H9 (cell line): ENCODE measurements at regions not wholly inside any gene's neighbourhood (a gene's known extent, or its start where the extent isn't known, plus 50 kb on each side); places are given as distances from the start of the nearest gene placed in this dataset.
A peak's percentile ranks its signal among the peaks of the same experiment; 100 is the strongest.

Source experiments
- DNase-seq: peaks from one replicate; pipeline ENCODE4 v3.0.0-alpha.2; 2017
- H2AFZ ChIP-seq: one replicate; pipeline ENCODE4 v1.6.1; 2013; ENCODE audit warnings: mild to moderate bottlenecking, low read length, control low read depth, moderate library complexity
- H2AK5ac ChIP-seq: 2 replicates; pipeline ENCODE4 v1.6.1; 2013; ENCODE audit warnings: low read length, control low read depth, mixed read lengths; ENCODE audit not compliant: insufficient read length
- H2BK120ac ChIP-seq: one replicate; pipeline ENCODE4 v1.6.1; 2013; ENCODE audit warnings: low read depth, mild to moderate bottlenecking, low read length, control low read depth, inconsistent platforms; ENCODE audit not compliant: poor library complexity, severe bottlenecking
- H2BK12ac ChIP-seq: 2 replicates; pipeline ENCODE4 v1.6.1; 2013; ENCODE audit warnings: low read length, control low read depth, mixed read lengths, low read depth; ENCODE audit not compliant: insufficient read length
- H2BK15ac ChIP-seq: 2 replicates; pipeline ENCODE4 v1.6.1; 2013; ENCODE audit warnings: low read depth, low read length, control low read depth
- H2BK20ac ChIP-seq: one replicate; pipeline ENCODE4 v1.6.1; 2013; ENCODE audit warnings: low read depth, mild to moderate bottlenecking, low read length, control low read depth, inconsistent platforms; ENCODE audit not compliant: poor library complexity, severe bottlenecking
- H2BK5ac ChIP-seq: 2 replicates; pipeline ENCODE4 v1.6.1; 2013; ENCODE audit warnings: low read length, control low read depth, mixed read lengths; ENCODE audit not compliant: insufficient read length
- H3K14ac ChIP-seq: 2 replicates; pipeline ENCODE4 v1.6.1; 2013; ENCODE audit warnings: low read length, control low read depth; ENCODE audit not compliant: insufficient read depth
- H3K18ac ChIP-seq: 2 replicates; pipeline ENCODE4 v1.6.1; 2013; ENCODE audit warnings: low read depth, mild to moderate bottlenecking, mixed read lengths, low read length, control low read depth; ENCODE audit not compliant: insufficient read length
- H3K23ac ChIP-seq: 2 replicates; pipeline ENCODE4 v1.6.1; 2013; ENCODE audit warnings: low read length, control low read depth, mixed read lengths, low read depth; ENCODE audit not compliant: insufficient read length
- H3K23me2 ChIP-seq: 2 replicates; pipeline ENCODE4 v1.6.1; 2013; ENCODE audit warnings: low read depth, mild to moderate bottlenecking, mixed read lengths, low read length, control low read depth; ENCODE audit not compliant: insufficient read length, poor library complexity, severe bottlenecking
- H3K27ac ChIP-seq: 2 replicates; pipeline ENCODE4 v1.5.1; 2013; ENCODE audit warnings: low read length, control low read depth, mixed read lengths, low read depth; ENCODE audit not compliant: insufficient read length
- H3K27me3 ChIP-seq: 2 replicates; pipeline ENCODE4 v1.6.1; 2013; ENCODE audit warnings: low read length, control low read depth, inconsistent platforms; ENCODE audit not compliant: insufficient read depth
- H3K4ac ChIP-seq: 2 replicates; pipeline ENCODE4 v1.6.1; 2013; ENCODE audit warnings: low read depth, mild to moderate bottlenecking, control low read depth, inconsistent platforms, low read length, moderate library complexity
- H3K4me1 ChIP-seq: 2 replicates; pipeline ENCODE4 v1.6.1; 2013; ENCODE audit warnings: low read length, control low read depth, inconsistent platforms; ENCODE audit not compliant: insufficient read depth
- H3K4me2 ChIP-seq: 2 replicates; pipeline ENCODE4 v1.6.1; 2013; ENCODE audit warnings: low read length, control low read depth, mixed read lengths; ENCODE audit not compliant: insufficient read length, insufficient read depth
- H3K56ac ChIP-seq: 2 replicates; pipeline ENCODE4 v1.6.1; 2013; ENCODE audit warnings: low read depth, mild to moderate bottlenecking, mixed read lengths, low read length, control low read depth; ENCODE audit not compliant: insufficient read length
- H3K79me1 ChIP-seq: 2 replicates; pipeline ENCODE4 v1.6.1; 2013; ENCODE audit warnings: low read depth, mild to moderate bottlenecking, moderate library complexity, low read length, control low read depth, inconsistent platforms; ENCODE audit not compliant: insufficient read depth, poor library complexity, severe bottlenecking
- H3K79me2 ChIP-seq: 2 replicates; pipeline ENCODE4 v1.6.1; 2013; ENCODE audit warnings: low read length, control low read depth, inconsistent platforms; ENCODE audit not compliant: insufficient read depth
- H3K9ac ChIP-seq: 2 replicates; pipeline ENCODE4 v1.6.1; 2013; ENCODE audit warnings: low read length, control low read depth, mixed read lengths; ENCODE audit not compliant: insufficient read length; ENCODE audit errors: extremely low read depth
- H3K9me3 ChIP-seq: one replicate; pipeline ENCODE4 v1.6.1; 2013; ENCODE audit warnings: low read depth, low read length, inconsistent platforms; ENCODE audit not compliant: control insufficient read depth
- H3T11ph ChIP-seq: one replicate; pipeline ENCODE4 v1.6.1; 2013; ENCODE audit warnings: mild to moderate bottlenecking, low read length, control low read depth, inconsistent platforms
- H4K20me1 ChIP-seq: one replicate; pipeline ENCODE4 v1.6.1; 2013; ENCODE audit not compliant: control insufficient read depth, insufficient read length, insufficient read depth
- H4K5ac ChIP-seq: 2 replicates; pipeline ENCODE4 v1.6.1; 2013; ENCODE audit warnings: low read depth, mild to moderate bottlenecking, mixed read lengths, low read length, control low read depth; ENCODE audit not compliant: insufficient read length
- H4K8ac ChIP-seq: replicated peaks from 2 replicates; pipeline ENCODE4 v1.6.1; 2013; ENCODE audit warnings: low read length, control low read depth, mixed read lengths, low read depth; ENCODE audit not compliant: insufficient read length
- H4K91ac ChIP-seq: 2 replicates; pipeline ENCODE4 v1.6.1; 2013; ENCODE audit warnings: low read depth, mild to moderate bottlenecking, moderate library complexity, mixed read lengths, low read length, control low read depth; ENCODE audit not compliant: insufficient read length
- H3K27ac Mint-ChIP-seq, 3 experiments: 2 replicates in 2 of 3; 3 replicates in 1 of 3; pipeline ENCODE4 v1.8.0; 2020 to 2021; ENCODE audit warnings: mixed read lengths in 3 of 3, mild to moderate bottlenecking in 1 of 3, moderate library complexity in 1 of 3
- H3K27me3 Mint-ChIP-seq: 2 replicates; pipeline ENCODE4 v1.8.0; 2021; ENCODE audit warnings: low read depth, mild to moderate bottlenecking, moderate library complexity, mixed read lengths
- H3K36me3 Mint-ChIP-seq, 3 experiments: 2 replicates in 2 of 3; 3 replicates in 1 of 3; pipeline ENCODE4 v1.8.0; 2020 to 2021; ENCODE audit warnings: low read depth in 3 of 3, mixed read lengths in 3 of 3; ENCODE audit not compliant: insufficient read depth in 1 of 3
- H3K4me1 Mint-ChIP-seq, 2 experiments: 2 replicates each; pipeline ENCODE4 v1.8.0; 2020; ENCODE audit warnings: mixed read lengths in 2 of 2
- H3K4me3 Mint-ChIP-seq, 2 experiments: 2 replicates in 1 of 2; 3 replicates in 1 of 2; pipeline ENCODE4 v1.8.0; 2020 to 2021; ENCODE audit warnings: mild to moderate bottlenecking in 2 of 2, mixed read lengths in 2 of 2, moderate library complexity in 1 of 2
- H3K9me3 Mint-ChIP-seq, 2 experiments: 2 replicates in 1 of 2; 3 replicates in 1 of 2; pipeline ENCODE4 v1.8.0; 2020; ENCODE audit warnings: mild to moderate bottlenecking in 2 of 2, mixed read lengths in 2 of 2, moderate library complexity in 1 of 2
- CTCF ChIP-seq: fragments of 200-600 bp; sonication (generic); conservative IDR thresholded peaks from 3 replicates; pipeline ENCODE4 v1.8.0; 2021; ENCODE audit warnings: antibody characterized with exemption, mild to moderate bottlenecking
- WGBS: extraction: QIAGEN DNeasy Blood & Tissue Kit; methylation state at CpG from one replicate; pipeline ENCODE4 v1.1.7; 2013; ENCODE audit warnings: missing lambda C conversion rate, low lambda C conversion rate, mixed read lengths; ENCODE audit not compliant: insufficient read length; ENCODE audit errors: extremely low coverage; 5-methylcytosine and 5-hydroxymethylcytosine counted together

GRCh38 chr17:64773836-64774761 is 112.0 kb upstream of the SMURF2 start:
- Histone ChIP-seq H2BK120ac (no peak overlapping the region), H2BK15ac (no peak overlapping the region), H3K23me2 (peaks cover 16% of the 10 kb centered on the region), H2AFZ (no peak overlapping the region), H3K4ac (no peak overlapping the region), H3K23ac (no peak overlapping the region), H2BK12ac (no peak overlapping the region), H3K4me2 (peak overlapping the region; percentile 62), H3K79me1 (no peaks in the 10 kb centered on the region), H4K8ac (no peak overlapping the region), H3K79me2 (no peaks in the 10 kb centered on the region), H4K91ac (no peak overlapping the region), H4K20me1 (no peaks in the 10 kb centered on the region), H2BK20ac (no peak overlapping the region), H3K27ac (no peak overlapping the region), H2BK5ac (no peak overlapping the region), H3K27me3 (peaks cover 29% of the 10 kb centered on the region), H2AK5ac (no peak overlapping the region), H4K5ac (no peak overlapping the region), H3T11ph (no peak overlapping the region), H3K9ac (peak overlapping the region; percentile 4), H3K56ac (no peak overlapping the region), H3K18ac (no peak overlapping the region), H3K9me3 (no peaks in the 10 kb centered on the region), H3K4me1 (no peaks in the 10 kb centered on the region), H3K14ac (no peak overlapping the region)
- Mint-ChIP-seq H3K9me3 (peaks cover 0 to 2% of the 10 kb centered on the region in 2 experiments; a peak in 1 of 5 replicates), H3K27me3 (peaks cover 44% of the 10 kb centered on the region), H3K4me1 (peaks cover 15 to 22% of the 10 kb centered on the region in 2 experiments), H3K27ac (peak overlapping the region in 1 of 3 experiments; percentile 90; a peak in 2 of 7 replicates), H3K4me3 (peak overlapping the region; percentile 76 to 84), H3K36me3 (no peaks in the 10 kb centered on the region)
- peak; percentile 97 for DNase-seq
- TF ChIP-seq CTCF = peak; percentile 71
- WGBS = no CpG with 5 or more reads among the region's 18 CpGs
